Uterus (tissue), 3 donors: ENCODE measurements at regions not wholly inside any gene's neighbourhood (a gene's known extent, or its start where the extent isn't known, plus 50 kb on each side); places are given as distances from the start of the nearest gene placed in this dataset.

ENCODE experiments used
- DNase-seq, 2 donors: peaks; one replicate each; pipeline ENCODE4 v3.0.0-alpha.2; 2019 to 2020
- H3K27ac ChIP-seq, 2 donors: fragments of 200-600 bp; sonication (generic); 1 replicate in 1 of 2; 2 replicates in 1 of 2; pipeline ENCODE4 v1.5.1; 2016 to 2018
- H3K27me3 ChIP-seq, 2 donors: fragments of 200-600 bp; sonication (generic); one replicate each; pipeline ENCODE4 v1.5.1; 2018 to 2019; ENCODE audit warnings: control low read depth in 1 of 2
- H3K36me3 ChIP-seq, 2 donors: fragments of 200-600 bp; sonication (generic); one replicate each; pipeline ENCODE4 v1.5.1; 2019; ENCODE audit warnings: control low read depth in 1 of 2
- H3K4me1 ChIP-seq, 2 donors: fragments of 200-600 bp; sonication (generic); one replicate each; pipeline ENCODE4 v1.5.1; 2018 to 2019; ENCODE audit warnings: control low read depth in 1 of 2
- H3K4me3 ChIP-seq, 2 donors: fragments of 200-600 bp; sonication (generic); 1 replicate in 1 of 2; 2 replicates in 1 of 2; pipeline ENCODE4 v1.5.1; 2018 to 2019; ENCODE audit warnings: mild to moderate bottlenecking in 1 of 2
- H3K9me3 ChIP-seq, 2 donors: fragments of 200-600 bp; sonication (generic); one replicate each; pipeline ENCODE4 v1.5.1; 2019; ENCODE audit warnings: control low read depth in 1 of 2
- POLR2A ChIP-seq, 2 donors: fragments of 450-650 bp; IDR thresholded peaks; one replicate each; pipeline ENCODE4 v1.6.1; 2016; ENCODE audit warnings: antibody characterized with exemption in 2 of 2, mild to moderate bottlenecking in 1 of 2, moderate library complexity in 1 of 2
- intact Hi-C: fragments of 100-400 bp; cut with DNase I; formaldehyde crosslinking; loops from one replicate; pipeline ENCODE4 v1.15.1; 2023; ENCODE audit warnings: low total_unique reads
- TF ChIP-seq, protein P1 (sequence below), 4 experiments: fragments of 200-600 bp in 2 of 4; fragments of 450-650 bp in 2 of 4; sonication (generic) in 2 of 4; IDR thresholded peaks; one replicate each; pipeline ENCODE4 v1.5.1; 2016 to 2019; ENCODE audit warnings: antibody characterized with exemption in 4 of 4, mild to moderate bottlenecking in 2 of 4, moderate library complexity in 1 of 4
- donor health status: DM: yes; HTN: yes; CAD: no.

DNA sequence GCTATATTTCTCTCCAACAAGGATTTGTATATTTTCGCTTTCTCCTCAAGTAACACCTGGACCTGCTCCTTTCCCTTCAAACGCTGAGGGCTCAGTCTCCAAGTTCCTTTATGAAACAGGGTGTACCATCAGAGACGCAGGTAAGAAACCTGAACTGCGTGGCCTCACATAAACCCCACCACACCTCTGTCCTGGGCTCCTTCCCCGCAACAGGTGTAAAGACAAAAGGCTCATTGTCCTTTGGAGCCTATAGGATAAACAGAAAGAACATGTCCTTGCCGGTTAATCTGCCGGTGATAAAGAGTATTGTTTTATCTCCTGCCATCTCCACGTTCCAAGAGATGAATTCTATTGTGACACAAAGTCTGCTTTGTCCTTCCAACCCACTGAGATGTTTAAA, 111.8 kb upstream of the ADAMTS9 start:
- Histone ChIP-seq H3K4me3 (no peak overlapping the region), H3K27ac (no peak overlapping the region), H3K36me3 (no peaks in the 10 kb centered on the region), H3K27me3 (no peaks in the 10 kb centered on the region), H3K9me3 (no peaks in the 10 kb centered on the region), H3K4me1 (no peaks in the 10 kb centered on the region)
- intact Hi-C loops = no loop called here
- TF ChIP-seq POLR2A (IDR thresholded peaks at IDR 0.05) = no peak
- TF ChIP-seq, protein P1, sequence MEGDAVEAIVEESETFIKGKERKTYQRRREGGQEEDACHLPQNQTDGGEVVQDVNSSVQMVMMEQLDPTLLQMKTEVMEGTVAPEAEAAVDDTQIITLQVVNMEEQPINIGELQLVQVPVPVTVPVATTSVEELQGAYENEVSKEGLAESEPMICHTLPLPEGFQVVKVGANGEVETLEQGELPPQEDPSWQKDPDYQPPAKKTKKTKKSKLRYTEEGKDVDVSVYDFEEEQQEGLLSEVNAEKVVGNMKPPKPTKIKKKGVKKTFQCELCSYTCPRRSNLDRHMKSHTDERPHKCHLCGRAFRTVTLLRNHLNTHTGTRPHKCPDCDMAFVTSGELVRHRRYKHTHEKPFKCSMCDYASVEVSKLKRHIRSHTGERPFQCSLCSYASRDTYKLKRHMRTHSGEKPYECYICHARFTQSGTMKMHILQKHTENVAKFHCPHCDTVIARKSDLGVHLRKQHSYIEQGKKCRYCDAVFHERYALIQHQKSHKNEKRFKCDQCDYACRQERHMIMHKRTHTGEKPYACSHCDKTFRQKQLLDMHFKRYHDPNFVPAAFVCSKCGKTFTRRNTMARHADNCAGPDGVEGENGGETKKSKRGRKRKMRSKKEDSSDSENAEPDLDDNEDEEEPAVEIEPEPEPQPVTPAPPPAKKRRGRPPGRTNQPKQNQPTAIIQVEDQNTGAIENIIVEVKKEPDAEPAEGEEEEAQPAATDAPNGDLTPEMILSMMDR (IDR thresholded peaks at IDR 0.05) = no peak
- no peak for DNase-seq

DNA sequence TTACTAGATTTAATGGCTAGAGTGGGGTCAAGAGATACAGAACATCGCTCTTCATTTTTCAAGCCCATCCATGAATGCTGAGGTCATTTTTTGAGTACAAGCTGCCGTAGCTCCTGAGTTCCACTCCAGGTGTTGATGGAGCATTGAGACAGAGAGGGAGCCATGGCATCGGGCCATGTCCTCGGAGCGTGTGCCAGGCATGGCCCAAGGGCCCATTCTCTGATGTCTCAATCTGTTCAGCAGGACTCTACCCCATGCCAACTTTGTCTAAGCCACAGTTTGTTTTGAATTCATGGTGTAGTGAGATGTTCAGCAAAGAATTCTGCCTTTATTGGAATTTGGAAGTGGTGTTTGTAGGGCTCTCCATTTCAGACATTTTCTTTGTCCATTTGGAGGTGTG, 110.5 kb upstream of the ADAMTS9 start:
- Histone ChIP-seq H3K36me3 (no peaks in the 10 kb centered on the region), H3K27ac (no peak overlapping the region), H3K4me1 (no peaks in the 10 kb centered on the region), H3K27me3 (no peaks in the 10 kb centered on the region), H3K9me3 (no peaks in the 10 kb centered on the region), H3K4me3 (no peak overlapping the region)
- TF ChIP-seq POLR2A (IDR thresholded peaks at IDR 0.05) = no peak
- TF ChIP-seq, protein P1 (IDR thresholded peaks at IDR 0.05) = no peak
- no peak for DNase-seq
- intact Hi-C loops = no loop called here

DNA sequence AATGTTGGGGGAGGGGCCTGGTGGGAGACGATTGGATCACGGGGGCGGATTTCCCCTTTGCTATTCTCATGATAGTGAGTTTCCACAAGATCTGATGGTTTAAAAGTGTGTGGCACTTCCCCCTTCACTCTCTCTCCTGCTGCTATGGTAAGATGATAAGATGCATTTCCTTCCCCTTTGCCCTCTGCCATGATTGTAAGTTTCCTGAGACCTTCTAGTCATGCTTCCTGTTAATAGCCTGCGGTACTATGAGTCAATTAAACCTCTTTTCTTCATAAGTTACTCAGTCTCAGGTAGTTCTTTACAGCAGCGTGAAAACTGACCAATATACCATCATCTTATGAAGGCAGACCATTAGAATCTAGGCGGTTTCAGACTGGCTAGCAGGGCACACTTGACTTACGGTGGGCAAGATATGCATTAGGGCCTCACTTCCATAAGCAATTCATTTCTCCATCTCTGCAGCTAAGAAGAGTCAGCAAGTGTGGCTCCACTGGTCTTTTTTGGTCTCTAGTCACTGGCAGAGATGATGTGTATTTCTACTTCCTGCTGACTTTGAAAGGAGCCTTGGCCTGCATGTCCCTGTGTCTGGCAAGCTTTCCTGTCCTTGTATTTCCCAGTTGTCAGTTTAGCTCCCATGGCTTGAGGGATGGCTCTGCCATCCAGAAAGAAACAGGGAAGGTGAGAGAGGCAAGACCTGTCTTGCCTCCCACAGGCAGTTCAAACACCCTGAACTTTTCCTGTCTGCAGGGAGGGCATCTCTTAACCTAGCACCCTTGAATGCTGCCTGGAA, 109.0 kb upstream of the ADAMTS9 start:
- DNase-seq = no peak
- Histone ChIP-seq H3K9me3 (no peaks in the 10 kb centered on the region), H3K36me3 (no peaks in the 10 kb centered on the region), H3K27ac (no peak overlapping the region), H3K4me1 (peaks cover 0 to 7% of the 10 kb centered on the region in 2 donors), H3K4me3 (no peak overlapping the region), H3K27me3 (no peaks in the 10 kb centered on the region)
- intact Hi-C loops = no loop called here
- no peak for TF ChIP-seq POLR2A (IDR thresholded peaks at IDR 0.05)
- TF ChIP-seq, protein P1 (IDR thresholded peaks at IDR 0.05) = no peak

DNA sequence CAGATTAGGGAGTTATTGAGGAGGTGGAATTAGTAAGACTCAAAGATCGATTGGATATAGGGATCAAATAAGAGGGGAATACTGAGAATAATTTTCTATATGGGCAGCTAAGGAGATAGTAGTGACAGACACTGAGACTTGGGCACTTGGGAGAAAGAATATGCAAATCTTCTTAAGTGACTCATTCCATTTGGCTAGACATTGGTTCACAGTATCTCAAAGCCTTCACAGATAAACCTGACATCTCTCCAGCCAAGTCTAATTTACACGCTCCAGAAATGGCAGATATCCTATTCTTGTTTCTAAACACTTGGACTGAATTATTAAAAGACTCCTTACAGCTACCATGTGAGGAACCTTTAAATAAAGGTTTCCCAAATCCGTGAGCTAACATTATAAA, 104.6 kb upstream of the ADAMTS9 start:
- Histone ChIP-seq H3K4me3 (no peak overlapping the region), H3K4me1 (peaks cover 0 to 7% of the 10 kb centered on the region in 2 donors), H3K9me3 (no peaks in the 10 kb centered on the region), H3K36me3 (no peaks in the 10 kb centered on the region), H3K27me3 (no peaks in the 10 kb centered on the region), H3K27ac (no peak overlapping the region)
- intact Hi-C loops = no loop called here
- no peak for TF ChIP-seq POLR2A (IDR thresholded peaks at IDR 0.05)
- TF ChIP-seq, protein P1 (IDR thresholded peaks at IDR 0.05) = no peak
- no peak for DNase-seq

DNA sequence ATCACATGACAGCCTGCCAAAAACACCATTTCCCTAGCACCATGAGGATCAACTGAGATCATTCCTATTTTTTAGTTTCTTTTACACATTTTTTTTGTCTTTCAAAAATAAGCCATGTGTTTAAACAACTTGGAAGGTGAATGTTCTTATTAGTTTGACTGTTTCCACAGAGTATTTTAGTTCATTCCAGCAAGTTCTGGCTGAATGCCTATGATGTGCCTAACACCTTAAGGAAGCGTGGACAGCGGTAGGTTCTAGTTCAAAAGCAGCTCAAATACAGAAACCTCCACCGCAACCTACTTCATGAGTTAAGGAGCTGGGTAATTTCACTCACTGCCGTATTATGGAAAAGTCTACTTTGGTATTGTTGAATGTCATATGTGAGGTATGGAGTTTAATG, 101.3 kb upstream of the ADAMTS9 start:
- intact Hi-C loops = no loop called here
- no peak for TF ChIP-seq POLR2A (IDR thresholded peaks at IDR 0.05)
- TF ChIP-seq, protein P1 (IDR thresholded peaks at IDR 0.05) = no peak
- Histone ChIP-seq H3K36me3 (no peaks in the 10 kb centered on the region), H3K27ac (no peak overlapping the region), H3K4me1 (peaks cover 0 to 7% of the 10 kb centered on the region in 2 donors), H3K27me3 (no peaks in the 10 kb centered on the region), H3K9me3 (peaks cover 0 to 12% of the 10 kb centered on the region in 2 donors), H3K4me3 (no peak overlapping the region)
- no peak for DNase-seq
